HEK293T (cell line): ENCODE measurements at regions not wholly inside any gene's neighbourhood (a gene's known extent, or its start where the extent isn't known, plus 50 kb on each side); places are given as distances from the start of the nearest gene placed in this dataset.

Experiments used
- BHLHE40 ChIP-seq: fragments of 450-650 bp; IDR thresholded peaks from 2 replicates; pipeline ENCODE4 v1.6.1; 2016; ENCODE audit warnings: mild to moderate bottlenecking, moderate library complexity, borderline replicate concordance
- ELF4 ChIP-seq: fragments of 450-650 bp; IDR thresholded peaks from 2 replicates; pipeline ENCODE4 v1.6.1; 2017; ENCODE audit warnings: antibody characterized with exemption
- FOXA1 ChIP-seq: fragments of 450-650 bp; IDR thresholded peaks from 2 replicates; pipeline ENCODE4 v1.6.1; 2016; ENCODE audit warnings: mild to moderate bottlenecking
- FOXM1 ChIP-seq: fragments of 450-650 bp; IDR thresholded peaks from 2 replicates; pipeline ENCODE4 v1.6.1; 2017; ENCODE audit warnings: mild to moderate bottlenecking, borderline replicate concordance
- NFRKB ChIP-seq: fragments of 450-650 bp; IDR thresholded peaks from 2 replicates; pipeline ENCODE4 v1.6.1; 2016; ENCODE audit warnings: mild to moderate bottlenecking, moderate library complexity
- SUZ12 ChIP-seq: fragments of 450-650 bp; IDR thresholded peaks from 2 replicates; pipeline ENCODE4 v1.6.1; 2016; ENCODE audit warnings: mild to moderate bottlenecking
- ZNF384 ChIP-seq: fragments of 450-650 bp; IDR thresholded peaks from 2 replicates; pipeline ENCODE4 v1.6.1; 2016

DNA sequence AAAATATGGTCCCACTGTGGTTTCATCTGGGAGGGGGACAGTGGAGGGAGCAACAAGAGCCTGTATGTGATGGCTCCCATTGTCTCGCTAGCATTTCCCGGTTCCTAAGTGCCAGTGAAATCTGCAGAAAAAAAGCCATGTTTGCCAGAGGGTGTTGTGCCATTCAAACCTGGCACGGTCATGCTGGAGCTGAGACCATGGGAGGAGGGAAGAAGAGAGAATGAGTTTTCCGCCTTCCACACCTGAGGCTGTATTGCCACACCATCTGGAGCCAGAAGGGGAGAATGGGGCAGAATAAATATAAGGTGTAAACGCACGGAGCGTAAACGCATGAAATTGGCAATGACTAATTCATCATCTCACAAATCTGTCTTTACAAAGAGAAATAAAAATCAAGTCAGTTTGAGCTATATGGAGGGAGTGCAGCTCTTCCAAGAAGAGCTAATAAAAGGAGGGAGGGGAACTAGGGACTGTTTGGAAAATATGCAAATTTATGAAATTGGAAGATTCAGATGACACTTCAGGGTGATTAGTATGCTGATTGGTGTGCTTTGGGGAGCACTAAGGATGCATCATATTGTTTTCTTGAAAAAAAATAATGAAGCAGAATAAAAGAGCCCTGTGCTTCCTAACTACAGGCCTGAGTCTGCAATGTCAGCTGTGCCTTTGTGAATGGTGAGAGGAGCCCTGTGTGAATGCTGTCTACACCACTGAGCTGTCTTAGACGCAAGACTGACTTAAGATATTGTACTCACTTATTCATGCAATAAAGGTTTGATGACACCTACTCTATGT is 237.9 kb downstream of the NSG2 start:
- TF ChIP-seq ELF4 (no peak), SUZ12 (no peak), FOXA1 (no peak), NFRKB (no peak), BHLHE40 (no peak), ZNF384 (no peak), FOXM1 (no peak)
